ENCODE measurements at regions not wholly inside any gene's neighbourhood (a gene's known extent, or its start where the extent isn't known, plus 50 kb on each side); places are given as distances from the start of the nearest gene placed in this dataset.

DNA sequence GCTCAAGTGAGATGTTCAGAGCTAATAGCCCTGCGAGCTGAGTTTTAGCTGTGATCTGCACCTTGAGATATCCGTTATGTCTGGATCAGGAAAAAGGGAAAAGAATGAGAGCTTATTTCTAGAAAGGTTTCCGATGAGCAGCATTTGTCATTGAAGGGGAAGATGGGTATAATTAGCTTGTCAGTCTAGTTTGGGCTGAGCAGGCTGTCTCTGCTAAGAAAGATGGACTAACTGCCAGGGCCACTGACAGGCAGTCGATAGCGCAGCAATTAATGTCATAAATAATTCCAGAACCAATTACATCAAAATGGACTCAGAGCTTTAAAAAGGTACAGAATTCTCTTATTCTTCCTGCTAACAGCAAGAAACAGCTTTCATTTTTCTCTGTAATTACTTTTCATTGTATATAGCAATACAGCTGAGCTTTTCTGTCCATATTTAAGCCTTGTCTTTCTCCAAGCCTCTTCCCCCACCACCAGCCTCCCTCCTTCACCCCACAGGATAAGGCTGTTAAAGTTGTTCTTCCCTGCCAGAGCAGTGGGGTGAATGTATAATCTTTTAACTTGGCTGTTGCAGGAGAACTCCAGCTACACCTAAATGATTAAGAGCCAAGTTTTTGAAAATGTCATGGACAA, 1006.5 kb downstream of the KCNMA1 start:
- Histone ChIP-seq H2AK5ac (ENCODE audit: low read depth, low read length) (no peak overlapping the region), H3K4ac (ENCODE audit: low read depth, low read length) (no peak overlapping the region), H2BK20ac (ENCODE audit: low read depth, low read length) (no peak overlapping the region), H2AK9ac (replicated peaks; ENCODE audit: low read depth, low read length, poor library complexity) (no peak overlapping the region), H2BK120ac (ENCODE audit: low read depth, low read length) (no peak overlapping the region), H3K14ac (replicated peaks; ENCODE audit: low read depth, low read length) (no peak overlapping the region), H3K18ac (ENCODE audit: low read depth, low read length) (no peak overlapping the region), H3K56ac (ENCODE audit: extremely low read depth, insufficient read depth, low read length) (no peak overlapping the region), H4K91ac (ENCODE audit: insufficient read depth, low read depth, low read length) (no peak overlapping the region), H3K27me3 (ENCODE audit: control insufficient read depth, insufficient read depth, low read length) (peaks cover 28% of the 10 kb centered on the region), H3K27ac (ENCODE audit: insufficient read depth, low read length) (no peak overlapping the region), H3K4me2 (ENCODE audit: low read depth, low read length) (no peak overlapping the region), H2AFZ (replicated peaks; ENCODE audit: low read length, poor library complexity) (no peak overlapping the region), H3K9me1 (ENCODE audit: insufficient read depth, low read length) (no peaks in the 10 kb centered on the region), H4K20me1 (ENCODE audit: insufficient read depth, low read length) (no peaks in the 10 kb centered on the region), H4K5ac (ENCODE audit: low read depth, low read length) (no peak overlapping the region), H3K79me1 (ENCODE audit: low read depth in 1 of 2, low read length in 2 of 2) (no peaks in the 10 kb centered on the region), H3K23ac (ENCODE audit: low read depth, low read length) (no peak overlapping the region), H3K9ac (ENCODE audit: low read depth, low read length) (no peak overlapping the region), H4K8ac (ENCODE audit: low read depth in 2 of 2, low read length in 2 of 2) (no peak overlapping the region), H3K36me3 (ENCODE audit: control insufficient read depth, insufficient read depth, low read length) (no peaks in the 10 kb centered on the region), H2BK15ac (ENCODE audit: low read depth, low read length) (no peak overlapping the region), H3K4me1 (ENCODE audit: control insufficient read depth, insufficient read depth, low read length) (no peaks in the 10 kb centered on the region), H3K4me3 (ENCODE audit: insufficient read depth, low read depth, low read length) (no peak overlapping the region), H3K9me3 (ENCODE audit: control insufficient read depth, insufficient read depth, low read length) (no peaks in the 10 kb centered on the region; the same call in 1 of the 2 replicates), H2BK5ac (ENCODE audit: low read depth, low read length, poor library complexity, severe bottlenecking) (no peak overlapping the region)
- in situ Hi-C loops (cut with MboI; ENCODE audit: low sequenced_read_pairs), result no loop called here
- ATAC-seq (ENCODE audit: low read depth), result no peak
- TF ChIP-seq SMC3 (IDR thresholded peaks at IDR 0.05; ENCODE audit: low read depth, low read length) (no peak), RFX5 (IDR thresholded peaks at IDR 0.05; ENCODE audit: low read depth, low read length) (no peak), CHD1 (IDR thresholded peaks at IDR 0.05; ENCODE audit: low read depth, low read length) (no peak), RAD21 (IDR thresholded peaks at IDR 0.05; ENCODE audit: low read length) (no peak), NFE2L2 (IDR thresholded peaks at IDR 0.05; ENCODE audit: low read depth, low read length) (no peak)
- TF ChIP-seq, protein P1, sequence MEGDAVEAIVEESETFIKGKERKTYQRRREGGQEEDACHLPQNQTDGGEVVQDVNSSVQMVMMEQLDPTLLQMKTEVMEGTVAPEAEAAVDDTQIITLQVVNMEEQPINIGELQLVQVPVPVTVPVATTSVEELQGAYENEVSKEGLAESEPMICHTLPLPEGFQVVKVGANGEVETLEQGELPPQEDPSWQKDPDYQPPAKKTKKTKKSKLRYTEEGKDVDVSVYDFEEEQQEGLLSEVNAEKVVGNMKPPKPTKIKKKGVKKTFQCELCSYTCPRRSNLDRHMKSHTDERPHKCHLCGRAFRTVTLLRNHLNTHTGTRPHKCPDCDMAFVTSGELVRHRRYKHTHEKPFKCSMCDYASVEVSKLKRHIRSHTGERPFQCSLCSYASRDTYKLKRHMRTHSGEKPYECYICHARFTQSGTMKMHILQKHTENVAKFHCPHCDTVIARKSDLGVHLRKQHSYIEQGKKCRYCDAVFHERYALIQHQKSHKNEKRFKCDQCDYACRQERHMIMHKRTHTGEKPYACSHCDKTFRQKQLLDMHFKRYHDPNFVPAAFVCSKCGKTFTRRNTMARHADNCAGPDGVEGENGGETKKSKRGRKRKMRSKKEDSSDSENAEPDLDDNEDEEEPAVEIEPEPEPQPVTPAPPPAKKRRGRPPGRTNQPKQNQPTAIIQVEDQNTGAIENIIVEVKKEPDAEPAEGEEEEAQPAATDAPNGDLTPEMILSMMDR (conservative IDR thresholded peaks at IDR 0.05; ENCODE audit: low read depth, low read length), result no peak
- no peak for DNase-seq
- no TSS peak for BruUV-seq (replicated peaks)
- dilution Hi-C loops (cut with HindIII; ENCODE audit: low sequenced_read_pairs, unreplicated experiment), result no loop called here
- ChIA-PET POLR2A (ENCODE audit: unreplicated experiment) (interaction anchor here (0.6 kb wide), 1 partner anchor 1717 kb away, joined by 3 read pairs; no protein-coding TSS in a partner anchor), CTCF (no interaction called here)
- WGBS, 2 experiments (ENCODE audit: extremely low coverage in 2 of 2, insufficient read length in 1 of 2), result 86% methylated on average over 2 of the region's 5 CpGs; no CpG with 5 or more reads in 1 of the 2 experiments
- intact Hi-C loops (cut with micrococcal nuclease), result no loop called here
